Panc1 (cell line): ENCODE measurements at regions not wholly inside any gene's neighbourhood (a gene's known extent, or its start where the extent isn't known, plus 50 kb on each side); places are given as distances from the start of the nearest gene placed in this dataset.

Experiments
- ATAC-seq: fragments of 200-7000 bp; cut with Tn5 transposase; 2 replicates; pipeline ENCODE4 v1.9.1; 2020; ENCODE audit warnings: mild to moderate bottlenecking, moderate library complexity
- BruUV-seq: library from RNA; stranded (reverse); fragments of 400-500 nt; replicated peaks from 2 replicates; lab custom pipeline; 2021; lab: Mats Ljungman, UMichigan
- CTCF ChIA-PET: fragments of 300-600 bp; sonication (Branson Sonifier 250); formaldehyde crosslinking; loops from one replicate; lab custom pipeline; 2022; ENCODE audit warnings: antibody characterized with exemption; lab: Charles Lee
- POLR2A ChIA-PET: fragments of 300-600 bp; sonication (Branson Sonifier 250); formaldehyde crosslinking; loops from one replicate; lab custom pipeline; 2022; ENCODE audit warnings: antibody characterized with exemption; lab: Charles Lee
- DNase-seq: peaks from one replicate; pipeline ENCODE4 v3.0.0-alpha.2; 2010; ENCODE audit warnings: low read depth, low spot score
- H3K27ac ChIP-seq: 2 replicates; pipeline ENCODE4 v1.5.1; 2011; ENCODE audit warnings: mild to moderate bottlenecking, low read length, inconsistent platforms
- H3K27me3 ChIP-seq: fragments of 200-500 bp; sonication (Bioruptor generic); 2 replicates; pipeline ENCODE4 v1.6.0; 2014; ENCODE audit warnings: low read length, inconsistent platforms; ENCODE audit not compliant: control insufficient read depth, insufficient read depth
- H3K36me3 ChIP-seq: fragments of 200-500 bp; sonication (Bioruptor generic); 2 replicates; pipeline ENCODE4 v1.5.1; 2014; ENCODE audit warnings: inconsistent platforms, mild to moderate bottlenecking, low read length, moderate library complexity; ENCODE audit not compliant: control insufficient read depth, insufficient read depth
- H3K4me1 ChIP-seq: 2 replicates; pipeline ENCODE4 v1.5.1; 2011; ENCODE audit warnings: inconsistent platforms, mild to moderate bottlenecking, low read length, moderate library complexity; ENCODE audit not compliant: control insufficient read depth, insufficient read depth
- H3K4me3 ChIP-seq, 2 experiments: 2 replicates each; pipeline ENCODE4 v1.5.1; 2011 to 2012; ENCODE audit warnings: low read depth in 2 of 2, low read length in 2 of 2, mild to moderate bottlenecking in 2 of 2, inconsistent platforms in 1 of 2, moderate library complexity in 1 of 2
- H3K9me3 ChIP-seq: fragments of 200-500 bp; sonication (Bioruptor generic); 2 replicates; pipeline ENCODE4 v1.5.1; 2014; ENCODE audit warnings: low read depth, mild to moderate bottlenecking, inconsistent platforms, low read length, moderate library complexity; ENCODE audit not compliant: control insufficient read depth, insufficient read depth
- POLR2AphosphoS5 ChIP-seq: IDR thresholded peaks from 2 replicates; pipeline ENCODE4 v1.6.1; 2012; ENCODE audit warnings: mild to moderate bottlenecking, low read depth, low read length, moderate library complexity
- REST ChIP-seq, 2 experiments: IDR thresholded peaks; 2 replicates each; pipeline ENCODE4 v1.6.1; 2011 to 2012; ENCODE audit warnings: low read depth in 2 of 2, control low read depth in 1 of 2, low read length in 1 of 2, mild to moderate bottlenecking in 1 of 2, moderate library complexity in 1 of 2; ENCODE audit not compliant: insufficient read depth in 1 of 2
- SIN3A ChIP-seq: IDR thresholded peaks from 2 replicates; pipeline ENCODE4 v1.6.1; 2012; ENCODE audit warnings: low read depth, mild to moderate bottlenecking, low read length, moderate library complexity, borderline replicate concordance; ENCODE audit not compliant: insufficient read depth
- TCF7L2 ChIP-seq: IDR thresholded peaks from 2 replicates; pipeline ENCODE4 v1.6.1; 2011; ENCODE audit warnings: mild to moderate bottlenecking, low read depth, low read length, inconsistent platforms
- in situ Hi-C: cut with HindIII; loops from 2 replicates; pipeline ENCODE4 v1.10.0; 2016; ENCODE audit warnings: low sequenced_read_pairs, low pct_unique_long_range_greater_than_20kb
- intact Hi-C: fragments of 100-400 bp; cut with micrococcal nuclease; formaldehyde crosslinking; loops from one replicate; pipeline ENCODE4 v1.10.0; 2022; ENCODE audit not compliant: unreplicated experiment
- TF ChIP-seq, protein P1 (sequence below): fragments of 450-650 bp; IDR thresholded peaks from 2 replicates; pipeline ENCODE4 v1.5.1; 2017; ENCODE audit warnings: mild to moderate bottlenecking

DNA sequence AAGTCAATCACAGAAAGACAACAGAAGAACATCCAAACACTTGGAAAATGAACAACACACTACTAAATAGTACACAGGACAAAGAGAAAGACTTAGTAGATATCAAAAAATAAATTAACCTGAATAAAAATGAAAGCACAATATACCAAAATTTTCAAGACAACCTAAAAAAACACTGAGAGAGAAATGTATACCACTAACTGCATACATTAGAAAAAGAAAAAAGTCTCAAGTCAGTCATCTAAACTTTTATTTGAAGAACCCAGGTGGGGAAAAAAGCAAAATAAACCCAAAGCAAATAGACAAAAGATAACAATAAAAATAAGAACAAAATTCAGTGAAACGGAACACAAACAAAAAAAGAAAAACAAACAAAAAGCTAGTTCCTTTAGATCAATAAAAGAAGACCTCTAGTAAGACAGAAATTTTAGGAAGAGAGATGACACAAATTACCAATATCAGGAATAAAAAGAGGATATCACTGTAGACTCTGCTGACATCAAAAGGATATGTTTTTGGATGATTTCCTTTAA, 172.8 kb downstream of the TRIM27 start:
- Histone ChIP-seq H3K4me3 (no peak overlapping the region), H3K9me3 (0 out of 2 replicates have a peak, but pooled peaks cover 4% of the 10 kb centered on the region), H3K27me3 (no peaks in the 10 kb centered on the region), H3K27ac (no peak overlapping the region), H3K36me3 (no peaks in the 10 kb centered on the region), H3K4me1 (peaks cover 15% of the 10 kb centered on the region; the same call in 1 of the 2 replicates)
- BruUV-seq, result no TSS peak
- in situ Hi-C loops, result no loop called here
- TF ChIP-seq, protein P1, sequence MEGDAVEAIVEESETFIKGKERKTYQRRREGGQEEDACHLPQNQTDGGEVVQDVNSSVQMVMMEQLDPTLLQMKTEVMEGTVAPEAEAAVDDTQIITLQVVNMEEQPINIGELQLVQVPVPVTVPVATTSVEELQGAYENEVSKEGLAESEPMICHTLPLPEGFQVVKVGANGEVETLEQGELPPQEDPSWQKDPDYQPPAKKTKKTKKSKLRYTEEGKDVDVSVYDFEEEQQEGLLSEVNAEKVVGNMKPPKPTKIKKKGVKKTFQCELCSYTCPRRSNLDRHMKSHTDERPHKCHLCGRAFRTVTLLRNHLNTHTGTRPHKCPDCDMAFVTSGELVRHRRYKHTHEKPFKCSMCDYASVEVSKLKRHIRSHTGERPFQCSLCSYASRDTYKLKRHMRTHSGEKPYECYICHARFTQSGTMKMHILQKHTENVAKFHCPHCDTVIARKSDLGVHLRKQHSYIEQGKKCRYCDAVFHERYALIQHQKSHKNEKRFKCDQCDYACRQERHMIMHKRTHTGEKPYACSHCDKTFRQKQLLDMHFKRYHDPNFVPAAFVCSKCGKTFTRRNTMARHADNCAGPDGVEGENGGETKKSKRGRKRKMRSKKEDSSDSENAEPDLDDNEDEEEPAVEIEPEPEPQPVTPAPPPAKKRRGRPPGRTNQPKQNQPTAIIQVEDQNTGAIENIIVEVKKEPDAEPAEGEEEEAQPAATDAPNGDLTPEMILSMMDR, result no peak
- TF ChIP-seq REST (IDR thresholded peaks at IDR 0.05; ENCODE audit: insufficient read depth in 1 of 2, low read depth in 2 of 2, low read length in 1 of 2) (no peak), TCF7L2 (no peak), SIN3A (no peak), POLR2AphosphoS5 (no peak)
- ATAC-seq, result no peak
- ChIA-PET CTCF (no interaction called here), POLR2A (no interaction called here)
- intact Hi-C loops, result no loop called here
- no peak for DNase-seq

DNA sequence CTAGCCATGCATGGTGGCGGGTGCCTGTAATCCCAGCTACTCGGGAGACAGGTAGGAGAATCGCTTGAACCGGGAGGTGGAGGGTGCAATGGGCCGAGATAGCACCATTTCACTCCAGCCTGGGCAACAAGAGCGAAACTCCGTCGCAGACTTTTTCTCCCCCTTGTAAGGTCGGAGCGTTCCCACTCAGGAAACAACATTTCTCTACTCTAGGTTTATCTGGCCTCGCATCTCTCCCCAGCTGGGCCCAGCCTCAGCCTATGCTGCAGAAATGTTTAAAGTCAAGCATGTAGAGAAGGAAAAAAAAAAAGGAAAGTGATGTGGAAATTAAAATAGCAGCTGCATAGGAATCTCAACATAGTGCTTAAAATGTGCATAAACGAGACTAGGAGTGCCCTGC, 172.3 kb downstream of the TRIM27 start:
- no peaks in the 10 kb centered on the region for H3K36me3 ChIP-seq
- no peak overlapping the region for H3K27ac ChIP-seq
- H3K27me3 ChIP-seq, result no peaks in the 10 kb centered on the region
- H3K9me3 ChIP-seq, result 0 out of 2 replicates have a peak, but pooled peaks cover 4% of the 10 kb centered on the region
- ChIA-PET POLR2A (no interaction called here), CTCF (no interaction called here)
- intact Hi-C loops, result no loop called here
- peaks cover 16% of the 10 kb centered on the region for H3K4me1 ChIP-seq
- in situ Hi-C loops, result no loop called here
- DNase-seq (no peak), ATAC-seq (no peak)
- no TSS peak for BruUV-seq
- TF ChIP-seq REST (IDR thresholded peaks at IDR 0.05; ENCODE audit: insufficient read depth in 1 of 2, low read depth in 2 of 2, low read length in 1 of 2) (no peak), SIN3A (no peak), TCF7L2 (no peak), POLR2AphosphoS5 (no peak)
- TF ChIP-seq, protein P1, result no peak
- H3K4me3 ChIP-seq, result no peak overlapping the region
